SW480 (cell line): ENCODE measurements at regions not wholly inside any gene's neighbourhood (a gene's known extent, or its start where the extent isn't known, plus 50 kb on each side); places are given as distances from the start of the nearest gene placed in this dataset.
"Not testable (repeated sequence)": the region's sequence is repeated elsewhere in the genome, so short reads cannot be mapped to it uniquely, and the experiment has no call there.

Experiments
- DNase-seq: peaks from one replicate; pipeline ENCODE4 v3.0.0-alpha.2; 2016; ENCODE audit warnings: low spot score

GRCh38 chr3:82509106-82509842, 747.8 kb upstream of the GBE1 start:
- DNase-seq, result no peak

- no peak for DNase-seq
These were observed 744.8 kb upstream of the GBE1 start for GRCh38 chr3:82506204-82506603.

GRCh38 chr3:82505079-82505756, 743.8 kb upstream of the GBE1 start:
- no peak for DNase-seq

GRCh38 chr3:82498186-82498585, 736.7 kb upstream of the GBE1 start:
- no peak for DNase-seq

- peak; percentile 6 for DNase-seq
These were observed 735.6 kb upstream of the GBE1 start for GRCh38 chr3:82496890-82497560.

- no peak for DNase-seq
These were observed 734.2 kb upstream of the GBE1 start for GRCh38 chr3:82495655-82496054.

GRCh38 chr3:82494977-82495489, 733.6 kb upstream of the GBE1 start:
- DNase-seq, result no peak

GRCh38 chr3:82493858-82494257, 732.4 kb upstream of the GBE1 start:
- DNase-seq, result no peak

- DNase-seq, result no peak
These were observed 713.9 kb upstream of the GBE1 start for GRCh38 chr3:82475306-82475705.

- DNase-seq, result no peak
These were observed 713.3 kb upstream of the GBE1 start for GRCh38 chr3:82474711-82475110.

- DNase-seq, result no peak
These were observed 712.6 kb upstream of the GBE1 start for GRCh38 chr3:82473864-82474541.

GRCh38 chr3:82467051-82467450, 705.6 kb upstream of the GBE1 start:
- no peak for DNase-seq

- no peak for DNase-seq
These were observed 701.5 kb upstream of the GBE1 start for GRCh38 chr3:82462977-82463376.

GRCh38 chr3:82461049-82461889, 699.8 kb upstream of the GBE1 start:
- peak; percentile 34 for DNase-seq

- DNase-seq, result no peak
These were observed 686.9 kb upstream of the GBE1 start for GRCh38 chr3:82448320-82448719.

- not testable (repeated sequence) for DNase-seq
These were observed 667.4 kb upstream of the GBE1 start for GRCh38 chr3:82428821-82429220.

GRCh38 chr3:82424031-82424339, 662.5 kb upstream of the GBE1 start:
- DNase-seq, result no peak

GRCh38 chr3:82423268-82424030, 662.0 kb upstream of the GBE1 start:
- no peak for DNase-seq

GRCh38 chr3:82416830-82417229, 655.4 kb upstream of the GBE1 start:
- DNase-seq, result no peak

- no peak for DNase-seq
These were observed 654.9 kb upstream of the GBE1 start for GRCh38 chr3:82416349-82416748.

GRCh38 chr3:82413171-82413570, 651.7 kb upstream of the GBE1 start:
- DNase-seq, result no peak
